ENCODE measurements at regions not wholly inside any gene's neighbourhood (a gene's known extent, or its start where the extent isn't known, plus 50 kb on each side); places are given as distances from the start of the nearest gene placed in this dataset.

- Mint-ChIP-seq H3K9me3 (ENCODE audit: low read depth) (peaks cover 15% of the 10 kb centered on the region), H3K4me3 (no peak overlapping the region), H3K4me1 (no peaks in the 10 kb centered on the region), H3K36me3 (ENCODE audit: low read depth) (no peaks in the 10 kb centered on the region), H3K27ac (no peak overlapping the region), H3K27me3 (peaks cover 6% of the 10 kb centered on the region)
- no peak for DNase-seq
- intact Hi-C loops (cut with DNase I, micrococcal nuclease): no loop called here
- POLR2A ChIA-PET: no interaction called here
- no peak for ATAC-seq
- CTCF ChIA-PET: interaction anchor here (0.5 kb wide), 1 partner anchor 254 kb away, joined by 3 read pairs; no protein-coding TSS in a partner anchor
Observed at GRCh38 chr11:27287205-27287604, 75.8 kb downstream of the CCDC34 start.

- no peaks in the 10 kb centered on the region for H3K4me1 Mint-ChIP-seq
- DNase-seq: no peak
- H3K27ac Mint-ChIP-seq: no peak overlapping the region
- ChIA-PET CTCF (no interaction called here), POLR2A (interaction anchor here (0.6 kb wide), 1 partner anchor 251 kb away, joined by 3 read pairs; no protein-coding TSS in a partner anchor)
- intact Hi-C loops (cut with DNase I, micrococcal nuclease): no loop called here
- no peak for ATAC-seq
- no peak overlapping the region for H3K4me3 Mint-ChIP-seq
- peaks cover 2% of the 10 kb centered on the region for H3K27me3 Mint-ChIP-seq
- H3K36me3 Mint-ChIP-seq (ENCODE audit: low read depth): no peaks in the 10 kb centered on the region
- H3K9me3 Mint-ChIP-seq (ENCODE audit: low read depth): peaks cover 3% of the 10 kb centered on the region
Observed at GRCh38 chr11:27285761-27286160, 77.3 kb downstream of the CCDC34 start.

- Mint-ChIP-seq H3K9me3 (ENCODE audit: low read depth) (no peaks in the 10 kb centered on the region), H3K27ac (no peak overlapping the region), H3K27me3 (peaks cover 5% of the 10 kb centered on the region), H3K36me3 (ENCODE audit: low read depth) (no peaks in the 10 kb centered on the region), H3K4me3 (no peak overlapping the region), H3K4me1 (no peaks in the 10 kb centered on the region)
- intact Hi-C loops (cut with DNase I, micrococcal nuclease): no loop called here
- no peak for DNase-seq
- POLR2A ChIA-PET: no interaction called here
- CTCF ChIA-PET: interaction anchor here (0.6 to 1.2 kb wide), 2 partner anchors 12 to 98 kb away, joined by 3 to 5 read pairs; no protein-coding TSS in a partner anchor
- ATAC-seq: no peak
Observed at GRCh38 chr11:27282806-27283205, 80.2 kb downstream of the CCDC34 start.

GRCh38 chr11:27281740-27282590 is 81.0 kb downstream of the CCDC34 start:
- no peaks in the 10 kb centered on the region for H3K36me3 Mint-ChIP-seq (ENCODE audit: low read depth)
- ATAC-seq (peak; percentile 33), DNase-seq (no peak)
- CTCF ChIA-PET: no interaction called here
- H3K4me3 Mint-ChIP-seq: no peak overlapping the region
- POLR2A ChIA-PET: no interaction called here
- no peak overlapping the region for H3K27ac Mint-ChIP-seq
- H3K27me3 Mint-ChIP-seq: peaks cover 9% of the 10 kb centered on the region
- no peaks in the 10 kb centered on the region for H3K4me1 Mint-ChIP-seq
- intact Hi-C loops (cut with DNase I, micrococcal nuclease): no loop called here
- no peaks in the 10 kb centered on the region for H3K9me3 Mint-ChIP-seq (ENCODE audit: low read depth)

- intact Hi-C loops (cut with DNase I, micrococcal nuclease): no loop called here
- no peak for DNase-seq
- POLR2A ChIA-PET: no interaction called here
- H3K4me1 Mint-ChIP-seq: no peaks in the 10 kb centered on the region
- no peak for ATAC-seq
- no peak overlapping the region for H3K4me3 Mint-ChIP-seq
- H3K27me3 Mint-ChIP-seq: peaks cover 9% of the 10 kb centered on the region
- H3K27ac Mint-ChIP-seq: no peak overlapping the region
- H3K36me3 Mint-ChIP-seq (ENCODE audit: low read depth): no peaks in the 10 kb centered on the region
- no peaks in the 10 kb centered on the region for H3K9me3 Mint-ChIP-seq (ENCODE audit: low read depth)
- CTCF ChIA-PET: no interaction called here
Observed at GRCh38 chr11:27281276-27281675, 81.7 kb downstream of the CCDC34 start.

- DNase-seq: no peak
- no peak overlapping the region for H3K4me3 Mint-ChIP-seq
- ChIA-PET CTCF (no interaction called here), POLR2A (no interaction called here)
- no peak for ATAC-seq
- peaks cover 13% of the 10 kb centered on the region for H3K27me3 Mint-ChIP-seq
- no peaks in the 10 kb centered on the region for H3K4me1 Mint-ChIP-seq
- H3K36me3 Mint-ChIP-seq (ENCODE audit: low read depth): no peaks in the 10 kb centered on the region
- no peaks in the 10 kb centered on the region for H3K9me3 Mint-ChIP-seq (ENCODE audit: low read depth)
- H3K27ac Mint-ChIP-seq: no peak overlapping the region
- intact Hi-C loops (cut with DNase I, micrococcal nuclease): no loop called here
Observed at GRCh38 chr11:27280140-27280539, 82.9 kb downstream of the CCDC34 start.

- CTCF ChIA-PET: no interaction called here
- ATAC-seq (no peak), DNase-seq (no peak)
- Mint-ChIP-seq H3K27ac (no peak overlapping the region), H3K36me3 (ENCODE audit: low read depth) (no peaks in the 10 kb centered on the region), H3K27me3 (peaks cover 18% of the 10 kb centered on the region), H3K4me3 (no peak overlapping the region), H3K4me1 (no peaks in the 10 kb centered on the region), H3K9me3 (ENCODE audit: low read depth) (no peaks in the 10 kb centered on the region)
- intact Hi-C loops (cut with DNase I, micrococcal nuclease): no loop called here
- POLR2A ChIA-PET: no interaction called here
Observed at GRCh38 chr11:27279460-27279859, 83.6 kb downstream of the CCDC34 start.

- no peak for DNase-seq
- H3K27me3 Mint-ChIP-seq: peaks cover 18% of the 10 kb centered on the region
- H3K27ac Mint-ChIP-seq: no peak overlapping the region
- no peaks in the 10 kb centered on the region for H3K4me1 Mint-ChIP-seq
- H3K9me3 Mint-ChIP-seq (ENCODE audit: low read depth): no peaks in the 10 kb centered on the region
- H3K4me3 Mint-ChIP-seq: no peak overlapping the region
- CTCF ChIA-PET: interaction anchor here (0.9 kb wide), 1 partner anchor 28 kb away, joined by 3 read pairs; no protein-coding TSS in a partner anchor
- H3K36me3 Mint-ChIP-seq (ENCODE audit: low read depth): no peaks in the 10 kb centered on the region
- ATAC-seq: no peak
- intact Hi-C loops (cut with DNase I, micrococcal nuclease): no loop called here
- POLR2A ChIA-PET: interaction anchor here (0.6 kb wide), 1 partner anchor 217 kb away, joined by 3 read pairs; no protein-coding TSS in a partner anchor
Observed at GRCh38 chr11:27277843-27278242, 85.2 kb downstream of the CCDC34 start.

GRCh38 chr11:27276141-27276540 is 86.9 kb downstream of the CCDC34 start:
- H3K27me3 Mint-ChIP-seq: peaks cover 18% of the 10 kb centered on the region
- CTCF ChIA-PET: no interaction called here
- POLR2A ChIA-PET: no interaction called here
- H3K36me3 Mint-ChIP-seq (ENCODE audit: low read depth): no peaks in the 10 kb centered on the region
- DNase-seq (no peak), ATAC-seq (no peak)
- intact Hi-C loops (cut with DNase I, micrococcal nuclease): no loop called here
- no peak overlapping the region for H3K27ac Mint-ChIP-seq
- H3K9me3 Mint-ChIP-seq (ENCODE audit: low read depth): no peaks in the 10 kb centered on the region
- no peaks in the 10 kb centered on the region for H3K4me1 Mint-ChIP-seq
- no peak overlapping the region for H3K4me3 Mint-ChIP-seq

GRCh38 chr11:27274854-27275395 is 88.1 kb downstream of the CCDC34 start:
- Mint-ChIP-seq H3K27ac (no peak overlapping the region), H3K4me3 (no peak overlapping the region), H3K9me3 (ENCODE audit: low read depth) (peaks cover 2% of the 10 kb centered on the region), H3K27me3 (peaks cover 15% of the 10 kb centered on the region), H3K4me1 (no peaks in the 10 kb centered on the region), H3K36me3 (ENCODE audit: low read depth) (no peaks in the 10 kb centered on the region)
- ATAC-seq (no peak), DNase-seq (no peak)
- ChIA-PET POLR2A (no interaction called here), CTCF (interaction anchor here (2.0 kb wide), 1 partner anchor 211 kb away, joined by 6 read pairs; no protein-coding TSS in a partner anchor)
- intact Hi-C loops (cut with DNase I, micrococcal nuclease): no loop called here

GRCh38 chr11:27266125-27266524 is 96.9 kb downstream of the CCDC34 start:
- H3K4me3 Mint-ChIP-seq: no peak overlapping the region
- ATAC-seq: no peak
- H3K27ac Mint-ChIP-seq: no peak overlapping the region
- no peaks in the 10 kb centered on the region for H3K4me1 Mint-ChIP-seq
- H3K27me3 Mint-ChIP-seq: no peaks in the 10 kb centered on the region
- H3K9me3 Mint-ChIP-seq (ENCODE audit: low read depth): peaks cover 6% of the 10 kb centered on the region
- H3K36me3 Mint-ChIP-seq (ENCODE audit: low read depth): no peaks in the 10 kb centered on the region
- POLR2A ChIA-PET: no interaction called here
- CTCF ChIA-PET: no interaction called here
- no peak for DNase-seq
- intact Hi-C loops (cut with DNase I, micrococcal nuclease): no loop called here

GRCh38 chr11:27263986-27264385 is 99.0 kb downstream of the CCDC34 start:
- H3K36me3 Mint-ChIP-seq (ENCODE audit: low read depth): no peaks in the 10 kb centered on the region
- H3K27ac Mint-ChIP-seq: no peak overlapping the region
- intact Hi-C loops (cut with DNase I, micrococcal nuclease): no loop called here
- H3K4me1 Mint-ChIP-seq: no peaks in the 10 kb centered on the region
- no peaks in the 10 kb centered on the region for H3K27me3 Mint-ChIP-seq
- H3K4me3 Mint-ChIP-seq: no peak overlapping the region
- DNase-seq (no peak), ATAC-seq (no peak)
- H3K9me3 Mint-ChIP-seq (ENCODE audit: low read depth): no peaks in the 10 kb centered on the region
- ChIA-PET POLR2A (no interaction called here), CTCF (no interaction called here)
